Suprapubic skin (tissue), 4 donors: ENCODE measurements at regions not wholly inside any gene's neighbourhood (a gene's known extent, or its start where the extent isn't known, plus 50 kb on each side); places are given as distances from the start of the nearest gene placed in this dataset.
A peak's percentile ranks its signal among the peaks of the same experiment; 100 is the strongest.

ENCODE experiments used
- DNase-seq, 2 donors: peaks; one replicate each; pipeline ENCODE4 v3.0.0-alpha.2; 2019; ENCODE audit warnings: low spot score in 2 of 2
- H3K27ac ChIP-seq: fragments of 200-600 bp; sonication (generic); one replicate; pipeline ENCODE4 v1.5.1; 2019
- H3K27me3 ChIP-seq: fragments of 200-600 bp; sonication (generic); one replicate; pipeline ENCODE4 v1.5.1; 2019
- H3K36me3 ChIP-seq: fragments of 200-600 bp; sonication (generic); one replicate; pipeline ENCODE4 v1.5.1; 2019
- H3K4me1 ChIP-seq: fragments of 200-600 bp; sonication (generic); one replicate; pipeline ENCODE4 v1.5.1; 2019
- H3K4me3 ChIP-seq: fragments of 200-600 bp; sonication (generic); one replicate; pipeline ENCODE4 v1.5.1; 2019; ENCODE audit warnings: mild to moderate bottlenecking
- H3K9me3 ChIP-seq: fragments of 200-600 bp; sonication (generic); one replicate; pipeline ENCODE4 v1.5.1; 2019
- CTCF ChIP-seq, 2 donors: fragments of 200-600 bp in 1 of 2; fragments of 450-650 bp in 1 of 2; sonication (generic) in 1 of 2; IDR thresholded peaks; one replicate each; pipeline ENCODE4 v1.5.1; 2016 to 2019; ENCODE audit warnings: antibody characterized with exemption in 2 of 2, mild to moderate bottlenecking in 1 of 2, moderate library complexity in 1 of 2
- EP300 ChIP-seq: sonication (generic); formaldehyde crosslinking; IDR thresholded peaks from one replicate; pipeline ENCODE4 v1.6.1; 2017; ENCODE audit warnings: antibody characterized with exemption
- POLR2A ChIP-seq, 2 donors: fragments of 450-650 bp; IDR thresholded peaks; one replicate each; pipeline ENCODE4 v1.6.1; 2017; ENCODE audit warnings: antibody characterized with exemption in 2 of 2, mild to moderate bottlenecking in 2 of 2, moderate library complexity in 2 of 2
- POLR2AphosphoS5 ChIP-seq, 3 donors: sonication (generic); formaldehyde crosslinking; IDR thresholded peaks; one replicate each; pipeline ENCODE4 v1.6.1; 2017; ENCODE audit warnings: antibody characterized with exemption in 3 of 3
- WGBS: methylation state at CpG from one replicate; pipeline ENCODE4 v1.1.5; 2018; 5-methylcytosine and 5-hydroxymethylcytosine counted together

GRCh38 chr4:154019811-154020210 lies 230.9 kb upstream of the SFRP2 start:
- H3K36me3 ChIP-seq = no peaks in the 10 kb centered on the region
- no peak overlapping the region for H3K27ac ChIP-seq
- TF ChIP-seq POLR2A (IDR thresholded peaks at IDR 0.05) (no peak), EP300 (no peak), CTCF (IDR thresholded peaks at IDR 0.05) (no peak), POLR2AphosphoS5 (IDR thresholded peaks at IDR 0.05) (no peak)
- no peak overlapping the region for H3K4me3 ChIP-seq
- H3K4me1 ChIP-seq = no peaks in the 10 kb centered on the region
- H3K27me3 ChIP-seq = no peaks in the 10 kb centered on the region
- DNase-seq = no peak
- 76% methylated on average over 7 of the region's 7 CpGs for WGBS
- no peaks in the 10 kb centered on the region for H3K9me3 ChIP-seq

GRCh38 chr4:154018659-154019058 lies 229.8 kb upstream of the SFRP2 start:
- Histone ChIP-seq H3K27ac (no peak overlapping the region), H3K27me3 (no peaks in the 10 kb centered on the region), H3K36me3 (no peaks in the 10 kb centered on the region), H3K4me1 (no peaks in the 10 kb centered on the region), H3K4me3 (no peak overlapping the region), H3K9me3 (no peaks in the 10 kb centered on the region)
- 53% methylated on average over 4 of the region's 4 CpGs for WGBS
- TF ChIP-seq POLR2A (IDR thresholded peaks at IDR 0.05) = no peak
- no peak for DNase-seq

GRCh38 chr4:154015578-154015977 lies 226.7 kb upstream of the SFRP2 start:
- H3K27me3 ChIP-seq = no peaks in the 10 kb centered on the region
- no peaks in the 10 kb centered on the region for H3K36me3 ChIP-seq
- peak overlapping the region; percentile 49 for H3K27ac ChIP-seq
- H3K4me1 ChIP-seq = no peaks in the 10 kb centered on the region
- H3K4me3 ChIP-seq = no peak overlapping the region
- WGBS = 63% methylated on average over 3 of the region's 3 CpGs
- H3K9me3 ChIP-seq = no peaks in the 10 kb centered on the region
- TF ChIP-seq POLR2AphosphoS5 (IDR thresholded peaks at IDR 0.05) (no peak), POLR2A (IDR thresholded peaks at IDR 0.05) (no peak), CTCF (IDR thresholded peaks at IDR 0.05) (no peak), EP300 (no peak)
- DNase-seq = no peak

GRCh38 chr4:154014407-154015321 lies 225.8 kb upstream of the SFRP2 start:
- DNase-seq = no peak
- TF ChIP-seq EP300 (no peak), POLR2AphosphoS5 (IDR thresholded peaks at IDR 0.05) (no peak), POLR2A (IDR thresholded peaks at IDR 0.05) (no peak), CTCF (IDR thresholded peaks at IDR 0.05) (no peak)
- H3K27ac ChIP-seq = no peak overlapping the region

GRCh38 chr4:154013576-154013975 lies 224.7 kb upstream of the SFRP2 start:
- H3K27me3 ChIP-seq = no peaks in the 10 kb centered on the region
- TF ChIP-seq POLR2AphosphoS5 (IDR thresholded peaks at IDR 0.05) (no peak), POLR2A (IDR thresholded peaks at IDR 0.05) (no peak), EP300 (no peak), CTCF (IDR thresholded peaks at IDR 0.05) (no peak)
- H3K36me3 ChIP-seq = no peaks in the 10 kb centered on the region
- no peaks in the 10 kb centered on the region for H3K9me3 ChIP-seq
- DNase-seq = no peak
- H3K27ac ChIP-seq = no peak overlapping the region
- no peak overlapping the region for H3K4me3 ChIP-seq
- peaks cover 13% of the 10 kb centered on the region for H3K4me1 ChIP-seq

More at GRCh38 chr4:154014407-154015321, 225.8 kb upstream of the SFRP2 start:
- H3K36me3 ChIP-seq = no peaks in the 10 kb centered on the region
- peaks cover 9% of the 10 kb centered on the region for H3K4me1 ChIP-seq
- no peaks in the 10 kb centered on the region for H3K9me3 ChIP-seq
- no peak overlapping the region for H3K4me3 ChIP-seq
- no peaks in the 10 kb centered on the region for H3K27me3 ChIP-seq
- 57% methylated on average over 7 of the region's 7 CpGs for WGBS
